H1 (cell line): ENCODE measurements at regions not wholly inside any gene's neighbourhood (a gene's known extent, or its start where the extent isn't known, plus 50 kb on each side); places are given as distances from the start of the nearest gene placed in this dataset.

Experiments used
- CTCF ChIA-PET: fragments of 300-600 bp; sonication (Branson Sonifier 250); formaldehyde crosslinking; loops from one replicate; lab custom pipeline; 2021; ENCODE audit not compliant: partially characterized antibody; lab: Charles Lee
- POLR2A ChIA-PET: fragments of 300-600 bp; sonication (Branson Sonifier 250); formaldehyde crosslinking; loops from one replicate; lab custom pipeline; 2021; ENCODE audit warnings: inconsistent platforms; ENCODE audit not compliant: partially characterized antibody; lab: Charles Lee
- DNase-seq, 2 experiments: peaks; one replicate each; pipeline versions ENCODE4 v3.0.0 to v3.0.0-alpha.2; 2010 to 2022; ENCODE audit warnings: low spot score in 2 of 2, low read depth in 1 of 2, mixed read lengths in 1 of 2
- FAIRE-seq: peaks from 2 replicates; lab custom pipeline; 2011; peaks lifted over from hg19 to GRCh38; lab: Jason Lieb, UNC
- H2AFZ ChIP-seq: 2 replicates; pipeline ENCODE4 v1.8.1; 2012; ENCODE audit warnings: low read length, inconsistent platforms
- H2AK5ac ChIP-seq: 2 replicates; pipeline ENCODE4 v1.6.1; 2013; ENCODE audit warnings: low read depth, low read length
- H2BK120ac ChIP-seq: replicated peaks from 2 replicates; pipeline ENCODE3; 2013; ENCODE audit warnings: low read depth, low read length, inconsistent platforms
- H2BK12ac ChIP-seq: 2 replicates; pipeline ENCODE4 v1.6.1; 2013; ENCODE audit warnings: low read depth, low read length
- H2BK15ac ChIP-seq: 2 replicates; pipeline ENCODE4 v1.6.1; 2013; ENCODE audit warnings: low read length
- H2BK20ac ChIP-seq: 2 replicates; pipeline ENCODE4 v1.6.1; 2013; ENCODE audit warnings: low read length
- H2BK5ac ChIP-seq: 2 replicates; pipeline ENCODE4 v1.6.1; 2013; ENCODE audit warnings: low read depth, low read length
- H3K14ac ChIP-seq: 2 replicates; pipeline ENCODE4 v1.6.1; 2013; ENCODE audit warnings: inconsistent platforms; ENCODE audit not compliant: insufficient read length
- H3K18ac ChIP-seq: 2 replicates; pipeline ENCODE4 v1.6.1; 2013; ENCODE audit warnings: low read length; ENCODE audit errors: extremely low read depth
- H3K23ac ChIP-seq: 2 replicates; pipeline ENCODE4 v1.6.1; 2013; ENCODE audit warnings: inconsistent platforms; ENCODE audit not compliant: insufficient read length
- H3K23me2 ChIP-seq: 2 replicates; pipeline ENCODE4 v1.6.1; 2013; ENCODE audit warnings: low read depth, low read length
- H3K27ac ChIP-seq: 2 replicates; pipeline ENCODE4 v1.6.1; 2011; ENCODE audit warnings: low read depth, low read length, inconsistent platforms
- H3K27me3 ChIP-seq, 4 experiments: replicated peaks in 1 of 4; 1 replicate in 1 of 4; 2 replicates in 3 of 4; pipeline versions ENCODE4 v1.6.1 to v1.8.1; 2011 to 2013; ENCODE audit warnings: low read length in 3 of 4, mild to moderate bottlenecking in 3 of 4, inconsistent platforms in 2 of 4, mixed read lengths in 2 of 4, moderate library complexity in 1 of 4; ENCODE audit not compliant: control insufficient read depth in 3 of 4, insufficient read depth in 3 of 4; ENCODE audit errors: extremely low read depth in 1 of 4
- H3K36me3 ChIP-seq, 4 experiments: 2 replicates each; pipeline versions ENCODE4 v1.6.1 to v1.8.1; 2011 to 2013; ENCODE audit warnings: mild to moderate bottlenecking in 4 of 4, low read length in 3 of 4, moderate library complexity in 2 of 4, control low read depth in 1 of 4, inconsistent platforms in 1 of 4; ENCODE audit not compliant: insufficient read depth in 4 of 4, control insufficient read depth in 2 of 4
- H3K4ac ChIP-seq: replicated peaks from 2 replicates; pipeline ENCODE3; 2013; ENCODE audit warnings: low read length, low read depth, mixed read lengths, inconsistent platforms; ENCODE audit not compliant: insufficient read length
- H3K4me1 ChIP-seq, 4 experiments: replicated peaks in 1 of 4; 1 replicate in 1 of 4; 2 replicates in 3 of 4; pipeline versions ENCODE4 v1.6.1 to v1.8.1; 2011 to 2013; ENCODE audit warnings: low read length in 3 of 4, inconsistent platforms in 2 of 4, mixed read lengths in 1 of 4; ENCODE audit not compliant: insufficient read depth in 4 of 4, control insufficient read depth in 3 of 4
- H3K4me2 ChIP-seq, 2 experiments: 2 replicates each; pipeline versions ENCODE4 v1.6.1 to v1.8.1; 2011 to 2013; ENCODE audit warnings: low read depth in 2 of 2, low read length in 2 of 2, control low read depth in 1 of 2, inconsistent platforms in 1 of 2, mild to moderate bottlenecking in 1 of 2; ENCODE audit not compliant: insufficient read depth in 1 of 2
- H3K4me3 ChIP-seq, 4 experiments: fragments of 200-600, 300-600 bp in 1 of 4; sonication (generic), shearing (Covaris generic), sonication (Bioruptor Twin) in 1 of 4; 2 replicates each; pipeline versions ENCODE4 v1.5.1 to v1.8.1; 2011 to 2016; ENCODE audit warnings: low read length in 4 of 4, low read depth in 3 of 4, control low read depth in 2 of 4, inconsistent platforms in 2 of 4, mild to moderate bottlenecking in 2 of 4, mixed read lengths in 1 of 4, moderate library complexity in 1 of 4; ENCODE audit not compliant: insufficient read depth in 2 of 4; ENCODE audit errors: extremely low read depth in 1 of 4
- H3K56ac ChIP-seq: replicated peaks from 2 replicates; pipeline ENCODE3; 2013; ENCODE audit warnings: low read depth, mild to moderate bottlenecking, mixed read lengths, low read length, inconsistent platforms; ENCODE audit not compliant: insufficient read length
- H3K79me1 ChIP-seq: 2 replicates; pipeline ENCODE4 v1.6.1; 2013; ENCODE audit warnings: low read depth, low read length, control low read depth
- H3K79me2 ChIP-seq, 2 experiments: 2 replicates each; pipeline versions ENCODE4 v1.6.1 to v1.8.1; 2012 to 2013; ENCODE audit warnings: low read length in 2 of 2, mild to moderate bottlenecking in 2 of 2, inconsistent platforms in 1 of 2; ENCODE audit not compliant: insufficient read depth in 2 of 2, control insufficient read depth in 1 of 2
- H3K9ac ChIP-seq, 4 experiments: replicated peaks in 1 of 4; 1 replicate in 1 of 4; 2 replicates in 3 of 4; pipeline versions ENCODE4 v1.6.1 to v1.8.1; 2011 to 2013; ENCODE audit warnings: low read depth in 3 of 4, low read length in 3 of 4, control low read depth in 2 of 4, mild to moderate bottlenecking in 2 of 4, moderate library complexity in 2 of 4, inconsistent platforms in 1 of 4; ENCODE audit errors: extremely low read depth in 1 of 4
- H3K9me3 ChIP-seq, 2 experiments: 2 replicates each; pipeline versions ENCODE4 v1.6.1 to v1.8.1; 2012 to 2013; ENCODE audit warnings: mild to moderate bottlenecking in 2 of 2, moderate library complexity in 2 of 2, control low read depth in 1 of 2, inconsistent platforms in 1 of 2, low read depth in 1 of 2, low read length in 1 of 2, mixed read lengths in 1 of 2; ENCODE audit not compliant: insufficient read depth in 2 of 2
- H4K20me1 ChIP-seq, 2 experiments: replicated peaks in 1 of 2; 2 replicates each; pipeline versions ENCODE3 to v1.8.1; 2011 to 2013; ENCODE audit warnings: inconsistent platforms in 2 of 2, low read length in 2 of 2, mild to moderate bottlenecking in 1 of 2; ENCODE audit not compliant: insufficient read depth in 2 of 2, control insufficient read depth in 1 of 2
- H4K5ac ChIP-seq: 2 replicates; pipeline ENCODE4 v1.6.1; 2013; ENCODE audit warnings: low read length, low read depth, mixed read lengths, inconsistent platforms; ENCODE audit not compliant: insufficient read length
- H4K8ac ChIP-seq: 2 replicates; pipeline ENCODE4 v1.8.0; 2013; ENCODE audit warnings: mild to moderate bottlenecking, moderate library complexity, low read length, inconsistent platforms; ENCODE audit not compliant: insufficient read depth; ENCODE audit errors: extremely low read depth
- H4K91ac ChIP-seq: replicated peaks from 2 replicates; pipeline ENCODE3; 2013; ENCODE audit warnings: low read length, mixed read lengths, inconsistent platforms; ENCODE audit not compliant: insufficient read length
- ASH2L ChIP-seq: fragments of 200-600, 300-600 bp; sonication (generic); IDR thresholded peaks from one replicate; pipeline ENCODE4 v1.7.1; 2017; ENCODE audit warnings: low read length
- BACH1 ChIP-seq: IDR thresholded peaks from 2 replicates; pipeline ENCODE4 v1.6.1; 2012; ENCODE audit warnings: low read length, improper control_type of control experiment
- CBX5 ChIP-seq: fragments of 300-800, 300-1000 bp; sonication (generic); IDR thresholded peaks from 2 replicates; pipeline ENCODE4 v1.7.1; 2016; ENCODE audit warnings: antibody characterized with exemption, low read length, low read depth
- CHD2 ChIP-seq: IDR thresholded peaks from 2 replicates; pipeline ENCODE4 v1.6.1; 2012; ENCODE audit warnings: low read length, improper control_type of control experiment
- E2F6 ChIP-seq: IDR thresholded peaks from 2 replicates; pipeline ENCODE4 v1.6.1; 2012; ENCODE audit warnings: inconsistent platforms
- FOSL1 ChIP-seq: IDR thresholded peaks from 2 replicates; pipeline ENCODE4 v1.6.1; 2011; ENCODE audit warnings: mild to moderate bottlenecking, low read depth, low read length, moderate library complexity; ENCODE audit not compliant: insufficient read depth
- JUN ChIP-seq: IDR thresholded peaks from 2 replicates; pipeline ENCODE4 v1.6.1; 2011; ENCODE audit warnings: low read depth, mild to moderate bottlenecking, improper control_type of control experiment, low read length
- KDM4A ChIP-seq: IDR thresholded peaks from one replicate; pipeline ENCODE4 v1.7.1; 2012; ENCODE audit warnings: low read depth, mild to moderate bottlenecking, moderate library complexity, low read length, inconsistent platforms; ENCODE audit not compliant: severe bottlenecking
- KDM5A ChIP-seq: fragments of 200-600 bp; IDR thresholded peaks from 2 replicates; pipeline ENCODE4 v1.7.1; 2012; ENCODE audit warnings: mild to moderate bottlenecking, low read length, inconsistent platforms, mixed read lengths
- MAFK ChIP-seq: IDR thresholded peaks from 2 replicates; pipeline ENCODE4 v1.6.1; 2012; ENCODE audit warnings: low read depth, mild to moderate bottlenecking, improper control_type of control experiment, low read length
- POU5F1 ChIP-seq: IDR thresholded peaks from 2 replicates; pipeline ENCODE4 v1.6.1; 2011; ENCODE audit warnings: low read depth, mild to moderate bottlenecking, low read length, moderate library complexity
- RXRA ChIP-seq: IDR thresholded peaks from 2 replicates; pipeline ENCODE4 v1.6.1; 2011; ENCODE audit warnings: low read depth, mild to moderate bottlenecking, low read length, moderate library complexity; ENCODE audit not compliant: insufficient read depth
- SAP30 ChIP-seq: fragments of 300-600 bp; sonication (generic); IDR thresholded peaks from 2 replicates; pipeline ENCODE4 v1.7.1; 2012; ENCODE audit warnings: low read length, moderate library complexity, mild to moderate bottlenecking, inconsistent platforms; ENCODE audit not compliant: insufficient read depth, insufficient replicate concordance
- SP2 ChIP-seq: IDR thresholded peaks from 2 replicates; pipeline ENCODE4 v1.6.1; 2012; ENCODE audit warnings: mild to moderate bottlenecking, low read length, inconsistent platforms
- TAF1 ChIP-seq: IDR thresholded peaks from 2 replicates; pipeline ENCODE4 v1.6.1; 2011; ENCODE audit warnings: mild to moderate bottlenecking, low read depth, low read length
- TEAD4 ChIP-seq: IDR thresholded peaks from 2 replicates; pipeline ENCODE4 v1.6.1; 2012; ENCODE audit warnings: low read depth, low read length, inconsistent platforms, mixed read lengths
- WGBS, 2 experiments: shearing (Covaris generic) in 1 of 2; methylation state at CpG; one replicate each; pipeline versions ENCODE4 v1.1.6 to v1.1.7; 2013 to 2015; ENCODE audit warnings: low lambda C conversion rate in 2 of 2, mixed read lengths in 2 of 2, inconsistent platforms in 1 of 2, low coverage in 1 of 2, missing lambda C conversion rate in 1 of 2; ENCODE audit not compliant: insufficient replicate concordance in 2 of 2, insufficient coverage in 1 of 2, insufficient read length in 1 of 2; ENCODE audit errors: extremely low coverage in 1 of 2, missing lambda C conversion rate in 1 of 2; 5-methylcytosine and 5-hydroxymethylcytosine counted together

GRCh38 chr15:85913461-85913860 lies 118.7 kb upstream of the KLHL25 start:
- Histone ChIP-seq H4K91ac (no peak overlapping the region), H3K23me2 (no peaks in the 10 kb centered on the region), H2AK5ac (no peak overlapping the region), H4K20me1 (no peaks in the 10 kb centered on the region), H4K8ac (no peak overlapping the region), H3K4me2 (no peak overlapping the region), H2BK120ac (no peak overlapping the region), H3K4me1 (no peaks in the 10 kb centered on the region; a peak in 2 of 7 replicates), H3K27ac (no peak overlapping the region), H2BK5ac (no peak overlapping the region), H2BK12ac (no peak overlapping the region), H2BK15ac (no peak overlapping the region), H4K5ac (no peak overlapping the region), H3K4ac (no peak overlapping the region), H3K9me3 (peaks cover 4 to 6% of the 10 kb centered on the region in 2 experiments; a peak in 2 of 4 replicates), H3K14ac (no peak overlapping the region), H2AFZ (no peak overlapping the region), H3K9ac (no peak overlapping the region), H3K36me3 (no peaks in the 10 kb centered on the region), H3K18ac (no peak overlapping the region), H3K56ac (no peak overlapping the region), H3K79me2 (no peaks in the 10 kb centered on the region), H3K4me3 (no peak overlapping the region), H2BK20ac (no peak overlapping the region), H3K23ac (no peak overlapping the region), H3K27me3 (no peaks in the 10 kb centered on the region), H3K79me1 (no peaks in the 10 kb centered on the region)
- WGBS, 2 experiments, result 92% methylated on average over 2 of the region's 2 CpGs; no CpG with 5 or more reads in 1 of the 2 experiments
- ChIA-PET CTCF (interaction anchor here (0.6 to 1.1 kb wide), 2 partner anchors 127 to 131 kb away, joined by 3 read pairs; no protein-coding TSS in a partner anchor), POLR2A (no interaction called here)
- DNase-seq, result no peak
- FAIRE-seq, result no peak
- no peak for TF ChIP-seq MAFK
- no peak for TF ChIP-seq KDM5A
- no peak for TF ChIP-seq KDM4A
- no peak for TF ChIP-seq BACH1
- no peak for TF ChIP-seq CBX5
- TF ChIP-seq SP2, result no peak
- no peak for TF ChIP-seq JUN
- no peak for TF ChIP-seq SAP30
- no peak for TF ChIP-seq TAF1
- no peak for TF ChIP-seq RXRA
- no peak for TF ChIP-seq ASH2L
- TF ChIP-seq CHD2, result no peak
- no peak for TF ChIP-seq POU5F1
- TF ChIP-seq FOSL1, result no peak
- TF ChIP-seq E2F6, result no peak
- TF ChIP-seq TEAD4, result no peak
